Activated CD8-positive, alpha-beta T cell treated with anti-CD3 and anti-CD28 coated beads for 36 hours (primary cell): ENCODE measurements at regions not wholly inside any gene's neighbourhood (a gene's known extent, or its start where the extent isn't known, plus 50 kb on each side); places are given as distances from the start of the nearest gene placed in this dataset.

ENCODE experiments used
- ATAC-seq: fragments of 200-7000 bp; cut with Tn5 transposase; one replicate; pipeline ENCODE4 v1.10.0; 2021; ENCODE audit warnings: mild to moderate bottlenecking, moderate library complexity
- CTCF ChIA-PET: fragments of 350-600 bp; sonication (Branson Sonifier 250); formaldehyde crosslinking; loops from one replicate; lab custom pipeline; 2021; ENCODE audit warnings: antibody characterized with exemption; lab: Charles Lee
- POLR2A ChIA-PET: fragments of 350-600 bp; sonication (Branson Sonifier 250); formaldehyde crosslinking; loops from one replicate; lab custom pipeline; 2021; ENCODE audit warnings: antibody characterized with exemption; lab: Charles Lee
- DNase-seq: peaks from one replicate; pipeline ENCODE4 v3.0.0-alpha.2; 2020
- H3K27ac Mint-ChIP-seq: one replicate; pipeline ENCODE4 v1.8.0; 2021; ENCODE audit warnings: mild to moderate bottlenecking, mixed read lengths
- H3K27me3 Mint-ChIP-seq: one replicate; pipeline ENCODE4 v1.8.0; 2021; ENCODE audit warnings: mixed read lengths
- H3K36me3 Mint-ChIP-seq: one replicate; pipeline ENCODE4 v1.8.0; 2021; ENCODE audit warnings: low read depth, mixed read lengths
- H3K4me1 Mint-ChIP-seq: one replicate; pipeline ENCODE4 v1.8.0; 2021; ENCODE audit warnings: low read depth, mixed read lengths
- H3K4me3 Mint-ChIP-seq: one replicate; pipeline ENCODE4 v1.8.0; 2021; ENCODE audit warnings: mild to moderate bottlenecking, moderate library complexity, mixed read lengths
- H3K9me3 Mint-ChIP-seq: one replicate; pipeline ENCODE4 v1.8.0; 2021; ENCODE audit warnings: mixed read lengths
- intact Hi-C: fragments of 100-400 bp; cut with micrococcal nuclease; formaldehyde crosslinking; loops from one replicate; pipeline ENCODE4 v1.10.0; 2022
- TF ChIP-seq, protein P1 (sequence below): fragments of 200-600 bp; IDR thresholded peaks from one replicate; pipeline ENCODE4 v1.8.0; 2022; ENCODE audit warnings: antibody characterized with exemption, mild to moderate bottlenecking

DNA sequence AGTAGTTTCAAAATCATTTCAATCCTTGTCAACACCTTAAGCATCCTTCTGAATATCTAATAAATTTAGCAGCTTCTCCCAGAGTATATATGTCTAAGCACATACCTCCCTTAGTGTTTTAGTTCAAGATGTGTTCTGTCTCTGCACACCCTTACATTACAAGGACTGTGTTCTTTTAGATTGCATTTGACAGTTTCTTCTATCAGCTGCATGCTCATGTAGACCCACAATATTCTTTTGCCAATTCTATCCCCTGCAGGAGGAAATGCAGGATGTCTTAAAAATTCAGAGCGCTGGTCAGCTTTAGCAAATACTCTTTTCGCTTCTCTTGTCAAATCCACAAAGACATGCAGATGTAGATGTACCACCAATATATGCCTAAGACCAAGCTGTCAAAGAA is 145.8 kb upstream of the SLC30A5 start:
- ChIA-PET CTCF (no interaction called here), POLR2A (no interaction called here)
- no peak for ATAC-seq
- Mint-ChIP-seq H3K4me3 (no peak overlapping the region), H3K4me1 (no peaks in the 10 kb centered on the region), H3K36me3 (no peaks in the 10 kb centered on the region), H3K27ac (no peak overlapping the region), H3K27me3 (no peaks in the 10 kb centered on the region), H3K9me3 (no peaks in the 10 kb centered on the region)
- intact Hi-C loops, result no loop called here
- TF ChIP-seq, protein P1, sequence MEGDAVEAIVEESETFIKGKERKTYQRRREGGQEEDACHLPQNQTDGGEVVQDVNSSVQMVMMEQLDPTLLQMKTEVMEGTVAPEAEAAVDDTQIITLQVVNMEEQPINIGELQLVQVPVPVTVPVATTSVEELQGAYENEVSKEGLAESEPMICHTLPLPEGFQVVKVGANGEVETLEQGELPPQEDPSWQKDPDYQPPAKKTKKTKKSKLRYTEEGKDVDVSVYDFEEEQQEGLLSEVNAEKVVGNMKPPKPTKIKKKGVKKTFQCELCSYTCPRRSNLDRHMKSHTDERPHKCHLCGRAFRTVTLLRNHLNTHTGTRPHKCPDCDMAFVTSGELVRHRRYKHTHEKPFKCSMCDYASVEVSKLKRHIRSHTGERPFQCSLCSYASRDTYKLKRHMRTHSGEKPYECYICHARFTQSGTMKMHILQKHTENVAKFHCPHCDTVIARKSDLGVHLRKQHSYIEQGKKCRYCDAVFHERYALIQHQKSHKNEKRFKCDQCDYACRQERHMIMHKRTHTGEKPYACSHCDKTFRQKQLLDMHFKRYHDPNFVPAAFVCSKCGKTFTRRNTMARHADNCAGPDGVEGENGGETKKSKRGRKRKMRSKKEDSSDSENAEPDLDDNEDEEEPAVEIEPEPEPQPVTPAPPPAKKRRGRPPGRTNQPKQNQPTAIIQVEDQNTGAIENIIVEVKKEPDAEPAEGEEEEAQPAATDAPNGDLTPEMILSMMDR, result no peak
- DNase-seq, result no peak

DNA sequence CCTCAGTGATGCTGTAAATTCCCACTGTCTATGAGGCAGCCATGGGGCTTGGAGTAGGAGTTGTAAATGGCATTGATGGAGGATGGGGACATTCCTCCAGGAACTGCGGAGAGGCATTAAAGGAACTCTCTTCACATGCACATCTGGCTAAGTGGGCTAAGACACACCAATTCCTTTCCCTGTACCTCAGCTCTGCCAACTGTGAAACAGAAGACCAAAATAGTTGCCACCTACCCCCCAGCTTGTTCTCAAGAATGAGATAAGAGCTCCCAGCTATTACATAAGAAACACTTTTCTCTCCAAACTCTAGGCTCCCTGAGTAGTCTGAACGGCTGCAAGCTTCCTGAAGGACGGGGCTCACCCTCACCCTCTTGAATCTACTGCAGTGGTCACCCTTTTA is 144.6 kb upstream of the SLC30A5 start:
- CTCF ChIA-PET, result interaction anchor here (1.0 kb wide), 1 partner anchor 1702 kb away, joined by 3 read pairs; no protein-coding TSS in a partner anchor

DNA sequence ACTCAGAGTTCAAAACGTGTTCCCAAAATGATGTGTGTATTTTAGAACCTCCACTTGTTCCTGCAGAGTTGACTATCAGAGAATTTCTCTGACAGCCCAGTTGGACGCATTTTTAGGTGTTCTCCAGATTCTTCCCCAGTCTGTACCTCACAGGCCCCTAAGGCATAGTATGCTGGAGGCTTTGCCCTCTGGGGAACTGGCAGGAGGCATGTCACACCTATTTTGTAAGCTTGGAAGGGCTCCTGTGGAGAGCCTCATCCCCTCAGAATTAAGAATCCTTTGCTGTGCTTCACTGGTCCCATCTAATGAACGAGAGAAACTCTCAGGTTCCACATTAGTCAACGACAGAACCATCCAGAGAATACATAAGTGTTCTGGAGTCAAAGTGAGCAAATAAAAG is 144.1 kb upstream of the SLC30A5 start:
- POLR2A ChIA-PET, result interaction anchor here (0.7 kb wide), 1 partner anchor 831 kb away, joined by 4 read pairs; no protein-coding TSS in a partner anchor
- intact Hi-C loops, result no loop called here
- Mint-ChIP-seq H3K4me3 (no peak overlapping the region), H3K27ac (no peak overlapping the region), H3K9me3 (no peaks in the 10 kb centered on the region), H3K27me3 (no peaks in the 10 kb centered on the region), H3K4me1 (no peaks in the 10 kb centered on the region), H3K36me3 (no peaks in the 10 kb centered on the region)
- ATAC-seq (no peak), DNase-seq (no peak)
- TF ChIP-seq, protein P1, result no peak
- CTCF ChIA-PET, result no interaction called here

More for the DNA sequence above, 144.6 kb upstream of the SLC30A5 start:
- TF ChIP-seq, protein P1, result no peak
- H3K27me3 Mint-ChIP-seq, result no peaks in the 10 kb centered on the region
- H3K27ac Mint-ChIP-seq, result no peak overlapping the region
- POLR2A ChIA-PET, result interaction anchor here (0.7 kb wide), 1 partner anchor 830 kb away, joined by 4 read pairs; no protein-coding TSS in a partner anchor
- intact Hi-C loops, result no loop called here
- no peaks in the 10 kb centered on the region for H3K4me1 Mint-ChIP-seq
- H3K4me3 Mint-ChIP-seq, result no peak overlapping the region
- no peak for DNase-seq
- no peaks in the 10 kb centered on the region for H3K9me3 Mint-ChIP-seq
- no peak for ATAC-seq
- no peaks in the 10 kb centered on the region for H3K36me3 Mint-ChIP-seq

DNA sequence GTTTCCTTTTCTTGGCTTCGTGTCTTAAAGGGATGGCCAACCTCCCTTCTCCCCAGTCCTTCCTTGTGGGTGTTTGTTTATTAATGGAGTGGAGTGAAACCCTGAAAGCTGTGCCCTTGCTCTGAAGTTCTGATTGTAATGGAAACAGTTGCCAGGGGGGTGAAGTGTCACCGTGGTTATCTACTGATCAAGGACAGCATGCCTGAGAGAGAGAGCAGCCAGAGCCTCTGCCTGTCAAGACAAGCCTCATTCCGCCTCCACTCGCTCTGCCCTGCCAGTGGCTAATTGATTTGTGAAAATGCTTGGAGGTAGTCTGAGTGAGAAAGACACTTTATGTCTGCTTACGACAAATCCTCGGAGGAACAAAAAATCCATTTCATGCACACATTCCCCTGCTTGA is 143.7 kb upstream of the SLC30A5 start:
- CTCF ChIA-PET, result no interaction called here
- POLR2A ChIA-PET, result no interaction called here
- no peaks in the 10 kb centered on the region for H3K36me3 Mint-ChIP-seq
- ATAC-seq, result no peak
- H3K27me3 Mint-ChIP-seq, result no peaks in the 10 kb centered on the region
- intact Hi-C loops, result no loop called here
- no peak overlapping the region for H3K4me3 Mint-ChIP-seq
- H3K9me3 Mint-ChIP-seq, result no peaks in the 10 kb centered on the region
- DNase-seq, result no peak
- no peak overlapping the region for H3K27ac Mint-ChIP-seq
- no peaks in the 10 kb centered on the region for H3K4me1 Mint-ChIP-seq
- TF ChIP-seq, protein P1, result no peak

DNA sequence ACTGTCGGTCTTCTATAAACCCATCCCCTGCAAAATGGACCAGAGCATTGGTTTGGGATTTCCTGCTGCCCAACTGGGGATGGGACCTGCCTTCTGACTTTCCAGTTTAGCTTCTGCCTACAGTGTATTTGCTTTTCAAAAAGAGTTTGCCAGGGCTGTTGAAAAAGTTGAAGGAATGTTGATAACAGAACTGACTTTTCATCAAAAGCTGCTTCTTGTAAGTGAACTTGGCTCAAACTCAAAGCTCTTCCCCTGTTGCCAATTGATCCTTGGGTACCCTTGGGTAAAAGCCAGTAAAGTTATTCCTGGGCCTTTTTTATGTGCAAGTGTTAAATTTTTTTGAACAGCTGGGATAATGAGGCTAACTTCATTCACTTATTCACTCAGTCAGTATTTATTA is 142.9 kb upstream of the SLC30A5 start:
- H3K27ac Mint-ChIP-seq, result no peak overlapping the region
- TF ChIP-seq, protein P1, result no peak
- CTCF ChIA-PET, result no interaction called here
- no peak overlapping the region for H3K4me3 Mint-ChIP-seq
- H3K9me3 Mint-ChIP-seq, result no peaks in the 10 kb centered on the region
- intact Hi-C loops, result no loop called here
- ATAC-seq, result no peak
- H3K27me3 Mint-ChIP-seq, result no peaks in the 10 kb centered on the region
- POLR2A ChIA-PET, result no interaction called here
- DNase-seq, result no peak
- no peaks in the 10 kb centered on the region for H3K4me1 Mint-ChIP-seq
- H3K36me3 Mint-ChIP-seq, result no peaks in the 10 kb centered on the region
